ENCODE measurements at regions not wholly inside any gene's neighbourhood (a gene's known extent, or its start where the extent isn't known, plus 50 kb on each side); places are given as distances from the start of the nearest gene placed in this dataset.

DNA sequence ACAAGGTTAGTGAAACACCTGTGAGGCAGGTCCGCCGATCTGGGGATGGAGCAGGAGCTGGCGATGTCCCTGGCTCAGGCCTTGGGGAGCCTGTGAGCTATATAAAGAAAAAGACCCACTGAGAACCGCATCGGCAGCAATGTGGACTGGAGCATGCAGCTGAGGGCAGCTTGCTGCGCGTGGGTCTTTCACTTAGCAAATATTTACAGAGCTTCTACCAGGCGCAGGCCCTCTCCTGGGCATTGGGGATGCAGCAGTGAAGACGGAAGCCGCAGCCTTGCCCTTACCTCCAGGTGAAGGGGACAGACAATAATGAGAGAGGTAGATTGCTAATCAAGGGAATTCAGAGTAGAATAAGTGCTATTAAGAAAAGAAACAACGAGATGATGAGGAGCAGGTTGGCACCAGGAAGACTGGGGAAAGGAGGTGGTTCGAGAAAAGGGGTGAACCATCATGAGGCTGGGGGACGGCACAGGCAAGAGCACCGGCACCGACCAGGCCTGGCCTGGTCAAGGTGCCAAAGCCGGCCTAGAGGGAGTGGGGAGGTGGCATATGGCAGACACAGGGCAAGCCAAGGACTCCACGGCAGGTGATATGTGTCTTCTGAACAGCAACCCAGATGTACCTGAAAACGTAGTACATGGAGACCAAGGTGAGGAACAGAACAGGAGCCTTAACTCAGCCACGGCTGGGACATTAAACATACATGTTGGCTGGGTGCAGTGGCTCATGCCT is 60.7 kb upstream of the PAX7 start:
- TF ChIP-seq CTCF (conservative IDR thresholded peaks at IDR 0.05; ENCODE audit: low read depth in 2 of 2) (0 out of 4 replicates have a peak, but pooled peaks of 1 of the 2 experiments have one; percentile 15), EZH2phosphoT487 (IDR thresholded peaks at IDR 0.05; ENCODE audit: unreplicated experiment) (no peak), CREB1 (CRISPR knock-in tag; IDR thresholded peaks at IDR 0.05; ENCODE audit: low read depth) (no peak), EZH2 (IDR thresholded peaks at IDR 0.05; ENCODE audit: low read depth, unreplicated experiment) (no peak), POLR2AphosphoS5 (IDR thresholded peaks at IDR 0.05; ENCODE audit: low read depth) (no peak)
- TF ChIP-seq, protein P1, sequence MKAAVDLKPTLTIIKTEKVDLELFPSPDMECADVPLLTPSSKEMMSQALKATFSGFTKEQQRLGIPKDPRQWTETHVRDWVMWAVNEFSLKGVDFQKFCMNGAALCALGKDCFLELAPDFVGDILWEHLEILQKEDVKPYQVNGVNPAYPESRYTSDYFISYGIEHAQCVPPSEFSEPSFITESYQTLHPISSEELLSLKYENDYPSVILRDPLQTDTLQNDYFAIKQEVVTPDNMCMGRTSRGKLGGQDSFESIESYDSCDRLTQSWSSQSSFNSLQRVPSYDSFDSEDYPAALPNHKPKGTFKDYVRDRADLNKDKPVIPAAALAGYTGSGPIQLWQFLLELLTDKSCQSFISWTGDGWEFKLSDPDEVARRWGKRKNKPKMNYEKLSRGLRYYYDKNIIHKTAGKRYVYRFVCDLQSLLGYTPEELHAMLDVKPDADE (IDR thresholded peaks at IDR 0.05), result no peak
